H9 (cell line): ENCODE measurements at regions not wholly inside any gene's neighbourhood (a gene's known extent, or its start where the extent isn't known, plus 50 kb on each side); places are given as distances from the start of the nearest gene placed in this dataset.

ENCODE experiments used
- DNase-seq: peaks from one replicate; pipeline ENCODE4 v3.0.0-alpha.2; 2017
- H2AFZ ChIP-seq: one replicate; pipeline ENCODE4 v1.6.1; 2013; ENCODE audit warnings: mild to moderate bottlenecking, low read length, control low read depth, moderate library complexity
- H2AK5ac ChIP-seq: 2 replicates; pipeline ENCODE4 v1.6.1; 2013; ENCODE audit warnings: low read length, control low read depth, mixed read lengths; ENCODE audit not compliant: insufficient read length
- H2BK120ac ChIP-seq: one replicate; pipeline ENCODE4 v1.6.1; 2013; ENCODE audit warnings: low read depth, mild to moderate bottlenecking, low read length, control low read depth, inconsistent platforms; ENCODE audit not compliant: poor library complexity, severe bottlenecking
- H2BK12ac ChIP-seq: 2 replicates; pipeline ENCODE4 v1.6.1; 2013; ENCODE audit warnings: low read length, control low read depth, mixed read lengths, low read depth; ENCODE audit not compliant: insufficient read length
- H2BK15ac ChIP-seq: 2 replicates; pipeline ENCODE4 v1.6.1; 2013; ENCODE audit warnings: low read depth, low read length, control low read depth
- H2BK20ac ChIP-seq: one replicate; pipeline ENCODE4 v1.6.1; 2013; ENCODE audit warnings: low read depth, mild to moderate bottlenecking, low read length, control low read depth, inconsistent platforms; ENCODE audit not compliant: poor library complexity, severe bottlenecking
- H2BK5ac ChIP-seq: 2 replicates; pipeline ENCODE4 v1.6.1; 2013; ENCODE audit warnings: low read length, control low read depth, mixed read lengths; ENCODE audit not compliant: insufficient read length
- H3K14ac ChIP-seq: 2 replicates; pipeline ENCODE4 v1.6.1; 2013; ENCODE audit warnings: low read length, control low read depth; ENCODE audit not compliant: insufficient read depth
- H3K18ac ChIP-seq: 2 replicates; pipeline ENCODE4 v1.6.1; 2013; ENCODE audit warnings: low read depth, mild to moderate bottlenecking, mixed read lengths, low read length, control low read depth; ENCODE audit not compliant: insufficient read length
- H3K23ac ChIP-seq: 2 replicates; pipeline ENCODE4 v1.6.1; 2013; ENCODE audit warnings: low read length, control low read depth, mixed read lengths, low read depth; ENCODE audit not compliant: insufficient read length
- H3K23me2 ChIP-seq: 2 replicates; pipeline ENCODE4 v1.6.1; 2013; ENCODE audit warnings: low read depth, mild to moderate bottlenecking, mixed read lengths, low read length, control low read depth; ENCODE audit not compliant: insufficient read length, poor library complexity, severe bottlenecking
- H3K27ac ChIP-seq: 2 replicates; pipeline ENCODE4 v1.5.1; 2013; ENCODE audit warnings: low read length, control low read depth, mixed read lengths, low read depth; ENCODE audit not compliant: insufficient read length
- H3K27me3 ChIP-seq: 2 replicates; pipeline ENCODE4 v1.6.1; 2013; ENCODE audit warnings: low read length, control low read depth, inconsistent platforms; ENCODE audit not compliant: insufficient read depth
- H3K4ac ChIP-seq: 2 replicates; pipeline ENCODE4 v1.6.1; 2013; ENCODE audit warnings: low read depth, mild to moderate bottlenecking, control low read depth, inconsistent platforms, low read length, moderate library complexity
- H3K4me1 ChIP-seq: 2 replicates; pipeline ENCODE4 v1.6.1; 2013; ENCODE audit warnings: low read length, control low read depth, inconsistent platforms; ENCODE audit not compliant: insufficient read depth
- H3K4me2 ChIP-seq: 2 replicates; pipeline ENCODE4 v1.6.1; 2013; ENCODE audit warnings: low read length, control low read depth, mixed read lengths; ENCODE audit not compliant: insufficient read length, insufficient read depth
- H3K56ac ChIP-seq: 2 replicates; pipeline ENCODE4 v1.6.1; 2013; ENCODE audit warnings: low read depth, mild to moderate bottlenecking, mixed read lengths, low read length, control low read depth; ENCODE audit not compliant: insufficient read length
- H3K79me1 ChIP-seq: 2 replicates; pipeline ENCODE4 v1.6.1; 2013; ENCODE audit warnings: low read depth, mild to moderate bottlenecking, moderate library complexity, low read length, control low read depth, inconsistent platforms; ENCODE audit not compliant: insufficient read depth, poor library complexity, severe bottlenecking
- H3K79me2 ChIP-seq: 2 replicates; pipeline ENCODE4 v1.6.1; 2013; ENCODE audit warnings: low read length, control low read depth, inconsistent platforms; ENCODE audit not compliant: insufficient read depth
- H3K9ac ChIP-seq: 2 replicates; pipeline ENCODE4 v1.6.1; 2013; ENCODE audit warnings: low read length, control low read depth, mixed read lengths; ENCODE audit not compliant: insufficient read length; ENCODE audit errors: extremely low read depth
- H3K9me3 ChIP-seq: one replicate; pipeline ENCODE4 v1.6.1; 2013; ENCODE audit warnings: low read depth, low read length, inconsistent platforms; ENCODE audit not compliant: control insufficient read depth
- H3T11ph ChIP-seq: one replicate; pipeline ENCODE4 v1.6.1; 2013; ENCODE audit warnings: mild to moderate bottlenecking, low read length, control low read depth, inconsistent platforms
- H4K20me1 ChIP-seq: one replicate; pipeline ENCODE4 v1.6.1; 2013; ENCODE audit not compliant: control insufficient read depth, insufficient read length, insufficient read depth
- H4K5ac ChIP-seq: 2 replicates; pipeline ENCODE4 v1.6.1; 2013; ENCODE audit warnings: low read depth, mild to moderate bottlenecking, mixed read lengths, low read length, control low read depth; ENCODE audit not compliant: insufficient read length
- H4K8ac ChIP-seq: replicated peaks from 2 replicates; pipeline ENCODE4 v1.6.1; 2013; ENCODE audit warnings: low read length, control low read depth, mixed read lengths, low read depth; ENCODE audit not compliant: insufficient read length
- H4K91ac ChIP-seq: 2 replicates; pipeline ENCODE4 v1.6.1; 2013; ENCODE audit warnings: low read depth, mild to moderate bottlenecking, moderate library complexity, mixed read lengths, low read length, control low read depth; ENCODE audit not compliant: insufficient read length
- H3K27ac Mint-ChIP-seq, 3 experiments: 2 replicates in 2 of 3; 3 replicates in 1 of 3; pipeline ENCODE4 v1.8.0; 2020 to 2021; ENCODE audit warnings: mixed read lengths in 3 of 3, mild to moderate bottlenecking in 1 of 3, moderate library complexity in 1 of 3
- H3K27me3 Mint-ChIP-seq: 2 replicates; pipeline ENCODE4 v1.8.0; 2021; ENCODE audit warnings: low read depth, mild to moderate bottlenecking, moderate library complexity, mixed read lengths
- H3K36me3 Mint-ChIP-seq, 3 experiments: 2 replicates in 2 of 3; 3 replicates in 1 of 3; pipeline ENCODE4 v1.8.0; 2020 to 2021; ENCODE audit warnings: low read depth in 3 of 3, mixed read lengths in 3 of 3; ENCODE audit not compliant: insufficient read depth in 1 of 3
- H3K4me1 Mint-ChIP-seq, 2 experiments: 2 replicates each; pipeline ENCODE4 v1.8.0; 2020; ENCODE audit warnings: mixed read lengths in 2 of 2
- H3K4me3 Mint-ChIP-seq, 2 experiments: 2 replicates in 1 of 2; 3 replicates in 1 of 2; pipeline ENCODE4 v1.8.0; 2020 to 2021; ENCODE audit warnings: mild to moderate bottlenecking in 2 of 2, mixed read lengths in 2 of 2, moderate library complexity in 1 of 2
- H3K9me3 Mint-ChIP-seq, 2 experiments: 2 replicates in 1 of 2; 3 replicates in 1 of 2; pipeline ENCODE4 v1.8.0; 2020; ENCODE audit warnings: mild to moderate bottlenecking in 2 of 2, mixed read lengths in 2 of 2, moderate library complexity in 1 of 2
- WGBS: extraction: QIAGEN DNeasy Blood & Tissue Kit; methylation state at CpG from one replicate; pipeline ENCODE4 v1.1.7; 2013; ENCODE audit warnings: missing lambda C conversion rate, low lambda C conversion rate, mixed read lengths; ENCODE audit not compliant: insufficient read length; ENCODE audit errors: extremely low coverage; 5-methylcytosine and 5-hydroxymethylcytosine counted together
- TF ChIP-seq, protein P1 (sequence below): fragments of 200-600 bp; sonication (generic); conservative IDR thresholded peaks from 3 replicates; pipeline ENCODE4 v1.8.0; 2021; ENCODE audit warnings: antibody characterized with exemption, mild to moderate bottlenecking

DNA sequence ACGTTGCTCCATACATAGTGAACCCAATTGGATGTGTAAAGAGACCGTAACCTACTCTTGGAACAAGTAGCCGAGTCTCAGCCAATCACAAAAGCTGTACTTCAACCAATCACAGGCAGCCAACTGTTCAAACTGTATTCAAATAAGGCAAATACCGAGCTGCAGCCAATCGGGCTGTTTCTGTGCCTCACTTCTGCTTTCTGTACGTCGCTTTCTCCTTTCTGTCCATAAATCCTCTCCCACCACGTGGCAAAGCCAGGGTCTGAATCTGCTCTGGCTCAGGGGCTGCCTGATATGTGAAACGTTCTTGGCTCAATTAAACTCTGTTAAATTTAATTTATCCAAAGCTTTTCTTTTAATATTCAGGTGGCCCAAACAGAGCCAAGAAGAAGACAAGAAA, 210.3 kb downstream of the URB2 start:
- Mint-ChIP-seq H3K9me3 (no peaks in the 10 kb centered on the region), H3K27me3 (no peaks in the 10 kb centered on the region; the same call in 1 of the 2 replicates), H3K27ac (no peak overlapping the region), H3K4me3 (no peak overlapping the region), H3K4me1 (peaks cover 6 to 9% of the 10 kb centered on the region in 2 experiments; a peak in 3 of 4 replicates), H3K36me3 (no peaks in the 10 kb centered on the region)
- Histone ChIP-seq H3K9ac (no peak overlapping the region), H3K4me2 (no peak overlapping the region), H2BK120ac (no peak overlapping the region), H2AK5ac (no peak overlapping the region), H2BK15ac (no peak overlapping the region), H4K5ac (no peak overlapping the region), H3K27me3 (no peaks in the 10 kb centered on the region), H3K23me2 (no peaks in the 10 kb centered on the region), H2BK5ac (no peak overlapping the region), H4K20me1 (no peaks in the 10 kb centered on the region), H3K23ac (no peak overlapping the region), H2BK12ac (no peak overlapping the region), H2AFZ (no peak overlapping the region), H3K27ac (no peak overlapping the region), H3K14ac (no peak overlapping the region), H3K56ac (no peak overlapping the region), H3K79me1 (no peaks in the 10 kb centered on the region), H3T11ph (no peak overlapping the region), H4K91ac (no peak overlapping the region), H3K4me1 (no peaks in the 10 kb centered on the region), H3K4ac (no peak overlapping the region), H4K8ac (no peak overlapping the region), H3K79me2 (no peaks in the 10 kb centered on the region), H3K9me3 (no peaks in the 10 kb centered on the region), H2BK20ac (no peak overlapping the region), H3K18ac (no peak overlapping the region)
- TF ChIP-seq, protein P1, sequence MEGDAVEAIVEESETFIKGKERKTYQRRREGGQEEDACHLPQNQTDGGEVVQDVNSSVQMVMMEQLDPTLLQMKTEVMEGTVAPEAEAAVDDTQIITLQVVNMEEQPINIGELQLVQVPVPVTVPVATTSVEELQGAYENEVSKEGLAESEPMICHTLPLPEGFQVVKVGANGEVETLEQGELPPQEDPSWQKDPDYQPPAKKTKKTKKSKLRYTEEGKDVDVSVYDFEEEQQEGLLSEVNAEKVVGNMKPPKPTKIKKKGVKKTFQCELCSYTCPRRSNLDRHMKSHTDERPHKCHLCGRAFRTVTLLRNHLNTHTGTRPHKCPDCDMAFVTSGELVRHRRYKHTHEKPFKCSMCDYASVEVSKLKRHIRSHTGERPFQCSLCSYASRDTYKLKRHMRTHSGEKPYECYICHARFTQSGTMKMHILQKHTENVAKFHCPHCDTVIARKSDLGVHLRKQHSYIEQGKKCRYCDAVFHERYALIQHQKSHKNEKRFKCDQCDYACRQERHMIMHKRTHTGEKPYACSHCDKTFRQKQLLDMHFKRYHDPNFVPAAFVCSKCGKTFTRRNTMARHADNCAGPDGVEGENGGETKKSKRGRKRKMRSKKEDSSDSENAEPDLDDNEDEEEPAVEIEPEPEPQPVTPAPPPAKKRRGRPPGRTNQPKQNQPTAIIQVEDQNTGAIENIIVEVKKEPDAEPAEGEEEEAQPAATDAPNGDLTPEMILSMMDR = no peak
- no peak for DNase-seq
- WGBS = no CpG with 5 or more reads among the region's 9 CpGs
